ENCODE measurements at regions not wholly inside any gene's neighbourhood (a gene's known extent, or its start where the extent isn't known, plus 50 kb on each side); places are given as distances from the start of the nearest gene placed in this dataset.

GRCh38 chr4:11614426-11614825 lies 185.7 kb upstream of the HS3ST1 start:
- TF ChIP-seq ZNF740 (CRISPR knock-in tag; IDR thresholded peaks at IDR 0.05) = no peak
- TF ChIP-seq HNRNPUL1 (IDR thresholded peaks at IDR 0.05; ENCODE audit: low read depth, low read length) = no peak
- no peak for TF ChIP-seq ZNF331 (CRISPR knock-in tag; IDR thresholded peaks at IDR 0.05)
- TF ChIP-seq CTCF (CRISPR knock-in tag; IDR thresholded peaks at IDR 0.05) = no peak
- no peak for TF ChIP-seq ZNF547 (CRISPR knock-in tag; IDR thresholded peaks at IDR 0.05)
- no peak for TF ChIP-seq NAIF1 (CRISPR knock-in tag; IDR thresholded peaks at IDR 0.05; ENCODE audit: borderline replicate concordance)
- no peak for TF ChIP-seq BATF2 (CRISPR knock-in tag; IDR thresholded peaks at IDR 0.05)
- TF ChIP-seq RARA (CRISPR knock-in tag; IDR thresholded peaks at IDR 0.05) = no peak
- no peak for TF ChIP-seq ELF4 (CRISPR knock-in tag; IDR thresholded peaks at IDR 0.05; ENCODE audit: borderline replicate concordance)
- TF ChIP-seq AKNA (CRISPR knock-in tag; IDR thresholded peaks at IDR 0.05; ENCODE audit: borderline replicate concordance) = no peak
- TF ChIP-seq NR3C1 (CRISPR knock-in tag; IDR thresholded peaks at IDR 0.05) = no peak

All from HepG2 (cell line).